Endothelial cell (in vitro differentiated cells): ENCODE measurements at regions not wholly inside any gene's neighbourhood (a gene's known extent, or its start where the extent isn't known, plus 50 kb on each side); places are given as distances from the start of the nearest gene placed in this dataset.
"Not testable (repeated sequence)": the region's sequence is repeated elsewhere in the genome, so short reads cannot be mapped to it uniquely, and the experiment has no call there.

Source experiments
- DNase-seq: peaks from one replicate; pipeline ENCODE4 v3.0.0; 2021; ENCODE audit warnings: low spot score
- H3K27ac Mint-ChIP-seq: one replicate; pipeline ENCODE4 v1.8.0; 2021; ENCODE audit warnings: mixed read lengths, inconsistent platforms; ENCODE audit not compliant: unreplicated experiment
- H3K27me3 Mint-ChIP-seq: one replicate; pipeline ENCODE4 v1.8.0; 2021; ENCODE audit warnings: mild to moderate bottlenecking, moderate library complexity, mixed read lengths, inconsistent platforms; ENCODE audit not compliant: unreplicated experiment
- H3K36me3 Mint-ChIP-seq: one replicate; pipeline ENCODE4 v1.8.0; 2021; ENCODE audit warnings: mild to moderate bottlenecking, low read depth, mixed read lengths, inconsistent platforms; ENCODE audit not compliant: unreplicated experiment
- H3K4me1 Mint-ChIP-seq: one replicate; pipeline ENCODE4 v1.8.0; 2021; ENCODE audit warnings: mild to moderate bottlenecking, mixed read lengths, inconsistent platforms; ENCODE audit not compliant: unreplicated experiment
- H3K4me3 Mint-ChIP-seq: one replicate; pipeline ENCODE4 v1.8.0; 2021; ENCODE audit warnings: mild to moderate bottlenecking, mixed read lengths, inconsistent platforms; ENCODE audit not compliant: unreplicated experiment
- H3K9me3 Mint-ChIP-seq: one replicate; pipeline ENCODE4 v1.8.0; 2021; ENCODE audit warnings: mixed read lengths, inconsistent platforms; ENCODE audit not compliant: unreplicated experiment
- CTCF ChIP-seq: fragments of 200-600 bp; sonication (generic); IDR thresholded peaks from one replicate; pipeline ENCODE4 v1.5.0; 2021; ENCODE audit warnings: antibody characterized with exemption; ENCODE audit not compliant: unreplicated experiment

DNA sequence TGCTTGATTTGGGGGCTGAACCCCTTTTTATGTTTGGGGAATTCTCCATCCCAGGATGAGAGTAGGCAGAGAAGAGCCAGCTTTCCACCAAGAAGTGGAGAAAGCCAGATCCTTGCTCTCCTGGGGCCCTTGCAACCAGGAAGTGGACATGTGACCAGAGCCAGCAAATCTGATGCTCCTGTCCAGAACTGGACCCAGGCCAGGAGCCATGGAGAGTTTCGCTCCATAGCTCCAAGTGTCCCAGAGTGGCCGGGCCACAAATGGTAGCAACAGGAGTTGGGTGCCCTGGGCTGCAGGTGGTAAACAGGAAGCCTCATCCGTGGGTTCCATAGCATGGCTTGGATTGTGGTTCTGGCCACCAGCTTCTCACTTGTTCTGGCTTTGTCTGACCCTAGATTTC lies 93.9 kb upstream of the CD82 start:
- peaks cover 5% of the 10 kb centered on the region for H3K36me3 Mint-ChIP-seq
- H3K27me3 Mint-ChIP-seq = peaks cover 1% of the 10 kb centered on the region
- no peaks in the 10 kb centered on the region for H3K9me3 Mint-ChIP-seq
- no peak for TF ChIP-seq CTCF
- no peak overlapping the region for H3K27ac Mint-ChIP-seq
- H3K4me3 Mint-ChIP-seq = no peak overlapping the region
- no peak for DNase-seq
- H3K4me1 Mint-ChIP-seq = peaks cover 14% of the 10 kb centered on the region

GRCh38 chr11:44472916-44473315 lies 92.5 kb upstream of the CD82 start:
- peaks cover 14% of the 10 kb centered on the region for H3K4me1 Mint-ChIP-seq
- no peak overlapping the region for H3K27ac Mint-ChIP-seq
- H3K4me3 Mint-ChIP-seq = no peak overlapping the region
- no peak for TF ChIP-seq CTCF
- no peaks in the 10 kb centered on the region for H3K9me3 Mint-ChIP-seq
- DNase-seq = no peak
- peaks cover 2% of the 10 kb centered on the region for H3K27me3 Mint-ChIP-seq
- H3K36me3 Mint-ChIP-seq = peaks cover 5% of the 10 kb centered on the region

- Mint-ChIP-seq H3K27me3 (peaks cover 2% of the 10 kb centered on the region), H3K9me3 (no peaks in the 10 kb centered on the region), H3K27ac (no peak overlapping the region), H3K4me1 (peaks cover 14% of the 10 kb centered on the region), H3K36me3 (peaks cover 5% of the 10 kb centered on the region), H3K4me3 (no peak overlapping the region)
- TF ChIP-seq CTCF = no peak
- DNase-seq = no peak
Observed at GRCh38 chr11:44474702-44475101, 90.8 kb upstream of the CD82 start.

GRCh38 chr11:44475114-44475686 lies 90.3 kb upstream of the CD82 start:
- peaks cover 5% of the 10 kb centered on the region for H3K36me3 Mint-ChIP-seq
- H3K27ac Mint-ChIP-seq = peak overlapping the region; percentile 43
- H3K9me3 Mint-ChIP-seq = no peaks in the 10 kb centered on the region
- peaks cover 2% of the 10 kb centered on the region for H3K27me3 Mint-ChIP-seq
- H3K4me1 Mint-ChIP-seq = peaks cover 14% of the 10 kb centered on the region
- DNase-seq = no peak
- H3K4me3 Mint-ChIP-seq = no peak overlapping the region
- TF ChIP-seq CTCF = no peak

GRCh38 chr11:44482338-44482737 lies 83.1 kb upstream of the CD82 start:
- not testable (repeated sequence) for H3K27me3 Mint-ChIP-seq, H3K4me3 Mint-ChIP-seq, H3K9me3 Mint-ChIP-seq, H3K27ac Mint-ChIP-seq, DNase-seq, H3K4me1 Mint-ChIP-seq, H3K36me3 Mint-ChIP-seq
